Erythroblast (primary cell): ENCODE measurements at regions not wholly inside any gene's neighbourhood (a gene's known extent, or its start where the extent isn't known, plus 50 kb on each side); places are given as distances from the start of the nearest gene placed in this dataset.

ENCODE experiments used
- GATA1 ChIP-seq: IDR thresholded peaks from 2 replicates; pipeline ENCODE4 v1.6.1; 2011; ENCODE audit warnings: low read depth, mild to moderate bottlenecking, control low read depth, low read length, moderate library complexity
- POLR2A ChIP-seq: IDR thresholded peaks from 2 replicates; pipeline ENCODE4 v1.6.1; 2011; ENCODE audit warnings: mild to moderate bottlenecking, low read length

GRCh38 chr6:43942011-43942442 lies 172.0 kb downstream of the VEGFA start:
- TF ChIP-seq POLR2A = no peak
- TF ChIP-seq GATA1 = no peak
